ENCODE measurements at regions not wholly inside any gene's neighbourhood (a gene's known extent, or its start where the extent isn't known, plus 50 kb on each side); places are given as distances from the start of the nearest gene placed in this dataset.

DNA sequence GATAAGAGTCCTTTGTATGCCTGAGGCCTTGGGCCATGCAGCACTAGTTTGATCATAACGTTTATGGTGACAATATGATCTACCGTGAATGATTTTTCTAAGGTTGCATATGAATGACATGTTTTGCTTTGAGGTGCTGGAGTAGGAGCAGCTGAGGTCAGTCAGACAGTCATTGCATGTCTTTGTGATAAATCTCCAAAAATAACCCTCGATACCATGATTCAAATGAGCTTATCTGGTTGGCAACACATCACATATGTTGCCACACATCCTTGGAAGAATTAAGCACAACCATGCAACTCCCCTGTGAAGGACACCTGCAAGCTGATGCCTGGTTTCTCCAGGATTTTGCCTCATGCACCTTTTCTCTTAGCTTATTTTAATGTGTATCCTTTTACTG, 394.5 kb downstream of the LTN1 start:
- ChIA-PET CTCF (no interaction called here), POLR2A (no interaction called here)
- Histone ChIP-seq H3K4me3 (ENCODE audit: low read depth, low read length) (no peak overlapping the region), H3K27ac (ENCODE audit: low read depth, low read length) (no peak overlapping the region), H3K27me3 (ENCODE audit: control insufficient read depth, insufficient read depth, low read length) (no peaks in the 10 kb centered on the region), H3K9me3 (ENCODE audit: control insufficient read depth, insufficient read depth, low read length) (peaks cover 14% of the 10 kb centered on the region)
- DNase-seq (ENCODE audit: low read depth, low spot score) = no peak
- TF ChIP-seq, protein P1, sequence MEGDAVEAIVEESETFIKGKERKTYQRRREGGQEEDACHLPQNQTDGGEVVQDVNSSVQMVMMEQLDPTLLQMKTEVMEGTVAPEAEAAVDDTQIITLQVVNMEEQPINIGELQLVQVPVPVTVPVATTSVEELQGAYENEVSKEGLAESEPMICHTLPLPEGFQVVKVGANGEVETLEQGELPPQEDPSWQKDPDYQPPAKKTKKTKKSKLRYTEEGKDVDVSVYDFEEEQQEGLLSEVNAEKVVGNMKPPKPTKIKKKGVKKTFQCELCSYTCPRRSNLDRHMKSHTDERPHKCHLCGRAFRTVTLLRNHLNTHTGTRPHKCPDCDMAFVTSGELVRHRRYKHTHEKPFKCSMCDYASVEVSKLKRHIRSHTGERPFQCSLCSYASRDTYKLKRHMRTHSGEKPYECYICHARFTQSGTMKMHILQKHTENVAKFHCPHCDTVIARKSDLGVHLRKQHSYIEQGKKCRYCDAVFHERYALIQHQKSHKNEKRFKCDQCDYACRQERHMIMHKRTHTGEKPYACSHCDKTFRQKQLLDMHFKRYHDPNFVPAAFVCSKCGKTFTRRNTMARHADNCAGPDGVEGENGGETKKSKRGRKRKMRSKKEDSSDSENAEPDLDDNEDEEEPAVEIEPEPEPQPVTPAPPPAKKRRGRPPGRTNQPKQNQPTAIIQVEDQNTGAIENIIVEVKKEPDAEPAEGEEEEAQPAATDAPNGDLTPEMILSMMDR (IDR thresholded peaks at IDR 0.05; ENCODE audit: low read depth, low read length) = no peak

DNA sequence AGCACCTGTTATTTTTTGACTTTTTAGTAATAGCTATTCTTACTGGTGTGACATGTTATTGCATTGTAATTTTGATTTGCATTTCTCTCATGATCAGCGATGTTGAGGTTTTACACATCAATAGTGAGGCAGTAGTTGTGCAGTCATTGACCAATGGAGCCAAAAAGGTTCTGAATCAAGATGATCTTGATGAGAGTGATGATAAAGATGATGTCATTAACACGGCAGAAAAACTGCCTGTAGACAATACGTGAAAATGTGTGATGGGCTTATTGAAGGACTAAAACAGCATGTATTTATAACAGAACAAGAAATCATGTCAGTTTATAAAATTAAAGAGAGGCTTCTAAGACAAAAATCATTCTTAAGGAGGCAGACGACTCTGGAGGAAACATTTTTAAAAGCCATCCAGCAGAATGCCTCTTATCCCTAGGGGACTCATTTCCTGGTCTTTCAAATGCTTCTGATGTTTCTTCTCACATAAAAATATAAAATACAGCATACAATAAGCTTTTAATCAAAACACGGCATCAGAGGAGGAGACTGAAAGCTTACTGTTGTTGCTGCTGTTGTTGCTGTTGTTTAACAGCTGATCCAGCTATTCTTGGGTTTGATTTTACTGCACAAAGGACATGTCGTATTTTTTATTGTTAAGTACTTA, 400.3 kb downstream of the LTN1 start:
- Histone ChIP-seq H3K27me3 (ENCODE audit: control insufficient read depth, insufficient read depth, low read length) (no peaks in the 10 kb centered on the region), H3K9me3 (ENCODE audit: control insufficient read depth, insufficient read depth, low read length) (no peaks in the 10 kb centered on the region), H3K27ac (ENCODE audit: low read depth, low read length) (no peak overlapping the region), H3K4me3 (ENCODE audit: low read depth, low read length) (no peak overlapping the region)
- TF ChIP-seq, protein P1 (IDR thresholded peaks at IDR 0.05; ENCODE audit: low read depth, low read length) = no peak
- ChIA-PET CTCF (no interaction called here), POLR2A (no interaction called here)
- no peak for DNase-seq (ENCODE audit: low read depth, low spot score)

GRCh38 chr21:28590676-28591075, 402.0 kb downstream of the LTN1 start:
- TF ChIP-seq, protein P1 (IDR thresholded peaks at IDR 0.05; ENCODE audit: low read depth, low read length) = no peak
- no peaks in the 10 kb centered on the region for H3K9me3 ChIP-seq (ENCODE audit: control insufficient read depth, insufficient read depth, low read length)
- CTCF ChIA-PET = no interaction called here
- H3K27ac ChIP-seq (ENCODE audit: low read depth, low read length) = no peak overlapping the region
- POLR2A ChIA-PET = no interaction called here
- no peak overlapping the region for H3K4me3 ChIP-seq (ENCODE audit: low read depth, low read length)
- no peaks in the 10 kb centered on the region for H3K27me3 ChIP-seq (ENCODE audit: control insufficient read depth, insufficient read depth, low read length)
- DNase-seq (ENCODE audit: low read depth, low spot score) = no peak

GRCh38 chr21:28590026-28590425, 402.7 kb downstream of the LTN1 start:
- Histone ChIP-seq H3K9me3 (ENCODE audit: control insufficient read depth, insufficient read depth, low read length) (no peaks in the 10 kb centered on the region), H3K27me3 (ENCODE audit: control insufficient read depth, insufficient read depth, low read length) (no peaks in the 10 kb centered on the region), H3K27ac (ENCODE audit: low read depth, low read length) (no peak overlapping the region), H3K4me3 (ENCODE audit: low read depth, low read length) (no peak overlapping the region)
- TF ChIP-seq, protein P1 (IDR thresholded peaks at IDR 0.05; ENCODE audit: low read depth, low read length) = no peak
- CTCF ChIA-PET = no interaction called here
- DNase-seq (ENCODE audit: low read depth, low spot score) = no peak
- POLR2A ChIA-PET = no interaction called here

- TF ChIP-seq, protein P1 (IDR thresholded peaks at IDR 0.05; ENCODE audit: low read depth, low read length) = no peak
- no peak overlapping the region for H3K4me3 ChIP-seq (ENCODE audit: low read depth, low read length)
- CTCF ChIA-PET = no interaction called here
- H3K27ac ChIP-seq (ENCODE audit: low read depth, low read length) = no peak overlapping the region
- DNase-seq (ENCODE audit: low read depth, low spot score) = no peak
- no peaks in the 10 kb centered on the region for H3K27me3 ChIP-seq (ENCODE audit: control insufficient read depth, insufficient read depth, low read length)
- POLR2A ChIA-PET = no interaction called here
- no peaks in the 10 kb centered on the region for H3K9me3 ChIP-seq (ENCODE audit: control insufficient read depth, insufficient read depth, low read length)
Observed at GRCh38 chr21:28588997-28589396, 403.7 kb downstream of the LTN1 start.
